ENCODE measurements at regions not wholly inside any gene's neighbourhood (a gene's known extent, or its start where the extent isn't known, plus 50 kb on each side); places are given as distances from the start of the nearest gene placed in this dataset.
"Not testable (repeated sequence)": the region's sequence is repeated elsewhere in the genome, so short reads cannot be mapped to it uniquely, and the experiment has no call there.

- no peak for DNase-seq
Observed at GRCh38 chr2:67318031-67318430, 79.1 kb upstream of the ETAA1 start.

- DNase-seq = no peak
Observed at GRCh38 chr2:67318563-67318962, 78.6 kb upstream of the ETAA1 start.

DNA sequence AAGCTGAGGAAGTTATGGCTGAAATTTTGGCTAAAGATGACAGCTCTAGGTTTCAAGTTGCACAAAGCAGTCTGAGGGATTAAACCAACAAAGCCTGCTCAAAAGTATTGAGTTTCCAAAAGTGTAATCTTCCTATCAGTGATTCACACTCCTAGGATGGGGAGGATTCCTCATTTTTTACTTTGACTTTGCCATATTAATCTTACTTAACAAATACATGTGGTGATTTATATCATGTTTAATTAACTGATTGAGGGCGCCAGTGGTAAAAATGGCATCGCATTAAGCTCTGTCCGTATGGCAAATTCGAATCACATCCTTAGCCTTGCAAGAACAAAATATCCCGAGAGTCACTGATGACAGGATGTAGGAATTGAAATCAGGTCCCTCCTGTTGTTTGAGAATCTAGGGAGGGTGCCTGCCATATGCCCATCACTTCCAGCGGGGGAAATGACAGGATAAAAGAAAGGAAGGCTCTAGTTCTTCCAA lies 78.1 kb upstream of the ETAA1 start:
- no peak for DNase-seq

- DNase-seq = no peak
Observed at GRCh38 chr2:67320861-67321587, 76.1 kb upstream of the ETAA1 start.

DNA sequence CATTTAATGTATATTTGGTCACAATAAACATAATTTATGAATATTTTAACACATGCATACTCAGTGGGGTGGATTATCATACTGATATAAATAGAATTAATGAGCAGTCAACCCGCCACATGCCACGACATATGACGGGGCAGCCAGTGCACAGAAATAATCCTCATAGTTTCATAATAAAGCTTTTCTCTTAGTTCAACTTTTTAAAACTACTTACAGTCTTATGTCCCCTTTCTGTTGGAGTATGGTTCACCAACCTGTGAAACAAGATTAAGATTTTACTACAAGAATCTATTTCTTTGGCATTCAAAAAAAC lies 75.6 kb upstream of the ETAA1 start:
- DNase-seq = peak; percentile 1

DNA sequence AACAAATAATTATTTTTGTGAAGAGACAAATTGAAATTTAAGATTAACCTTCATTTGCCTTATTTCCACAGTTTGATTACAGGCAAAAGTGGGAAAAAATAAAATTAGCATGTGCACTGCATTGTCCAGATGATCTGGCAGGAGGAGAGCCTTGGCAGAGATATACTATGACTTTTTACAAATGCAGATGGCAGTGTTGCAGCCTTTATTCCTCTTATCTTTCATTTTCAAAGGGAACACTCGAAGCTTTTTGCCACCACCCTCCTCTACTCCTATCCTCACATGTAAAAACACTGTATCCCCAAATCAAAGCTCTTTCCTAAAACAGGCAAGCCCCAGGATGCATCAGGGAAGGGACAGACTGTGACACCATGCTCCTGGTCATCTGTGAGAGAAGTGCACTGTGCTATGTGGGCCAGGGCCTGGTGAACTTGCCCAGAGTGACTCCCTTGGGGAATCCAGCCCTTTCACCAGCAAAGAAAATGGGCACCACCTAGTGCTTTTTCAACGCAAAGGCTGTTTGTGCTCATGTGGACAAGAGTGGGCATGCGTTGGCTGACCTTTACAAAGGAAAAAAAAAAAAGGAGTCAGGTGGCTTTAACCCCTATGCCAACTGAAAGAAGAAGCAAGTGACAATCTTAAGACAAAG lies 74.7 kb upstream of the ETAA1 start:
- peak; percentile 18 for DNase-seq

DNA sequence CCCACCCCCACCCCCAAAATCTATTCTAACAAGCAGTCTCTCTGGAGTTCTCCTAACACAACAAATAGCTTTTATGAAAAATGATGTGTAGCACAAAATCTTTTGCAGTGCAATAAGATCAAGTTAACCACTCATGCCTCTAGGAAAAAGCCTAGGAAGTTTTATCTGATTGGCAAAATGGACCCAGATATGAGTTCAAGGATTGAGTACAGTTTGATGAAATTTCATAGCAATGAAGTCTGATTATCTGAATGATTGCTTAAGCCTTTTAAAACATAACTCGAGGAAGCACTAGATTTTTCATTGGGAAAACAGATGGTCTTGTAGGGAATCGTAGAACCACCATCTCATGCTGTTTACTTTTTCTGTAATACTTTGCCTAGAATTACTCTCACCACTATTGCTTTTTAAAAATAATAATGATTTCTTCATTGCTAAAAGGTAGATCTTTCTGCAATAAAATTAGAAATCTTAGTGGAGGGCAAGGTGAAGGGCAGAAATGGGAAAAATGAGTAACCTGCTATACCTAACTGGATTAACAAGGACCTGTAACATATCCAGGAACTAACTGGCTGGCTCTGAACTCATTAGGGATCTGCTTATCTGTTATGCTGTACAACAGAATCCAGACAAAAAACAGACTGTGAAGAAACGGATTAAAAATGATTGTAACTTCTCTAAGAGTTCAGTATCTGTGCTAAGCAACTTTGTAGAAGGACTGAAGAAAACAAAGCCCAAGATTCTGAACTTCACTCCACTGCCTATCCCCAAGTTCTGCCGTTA lies 73.7 kb upstream of the ETAA1 start:
- no peak for DNase-seq

DNA sequence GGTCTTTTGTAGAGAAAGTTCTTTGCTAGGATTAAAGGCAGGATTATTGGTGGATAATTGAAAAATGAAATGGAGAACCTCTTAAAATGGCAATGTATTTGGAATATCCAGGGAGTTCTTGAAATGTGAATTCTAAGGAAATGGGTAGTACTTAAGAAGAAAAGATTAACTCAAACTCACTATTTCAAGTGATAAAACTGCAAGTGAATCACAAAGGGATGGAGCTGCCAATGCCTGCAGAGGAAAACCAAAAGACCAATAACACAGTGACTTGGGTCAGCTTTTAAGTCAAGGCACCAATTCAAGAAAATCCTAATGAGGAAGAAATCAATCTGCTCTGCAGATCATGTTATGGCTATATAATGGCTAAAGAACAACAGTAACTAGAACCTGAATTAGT lies 67.6 kb upstream of the ETAA1 start:
- no peak for DNase-seq

GRCh38 chr2:67329951-67330350 lies 67.2 kb upstream of the ETAA1 start:
- DNase-seq = no peak

- DNase-seq = not testable (repeated sequence)
Observed at GRCh38 chr2:67331419-67332086, 65.6 kb upstream of the ETAA1 start.

GRCh38 chr2:67337903-67338302 lies 59.2 kb upstream of the ETAA1 start:
- DNase-seq = no peak

- no peak for DNase-seq
Observed at GRCh38 chr2:67338601-67339233, 58.4 kb upstream of the ETAA1 start.

DNA sequence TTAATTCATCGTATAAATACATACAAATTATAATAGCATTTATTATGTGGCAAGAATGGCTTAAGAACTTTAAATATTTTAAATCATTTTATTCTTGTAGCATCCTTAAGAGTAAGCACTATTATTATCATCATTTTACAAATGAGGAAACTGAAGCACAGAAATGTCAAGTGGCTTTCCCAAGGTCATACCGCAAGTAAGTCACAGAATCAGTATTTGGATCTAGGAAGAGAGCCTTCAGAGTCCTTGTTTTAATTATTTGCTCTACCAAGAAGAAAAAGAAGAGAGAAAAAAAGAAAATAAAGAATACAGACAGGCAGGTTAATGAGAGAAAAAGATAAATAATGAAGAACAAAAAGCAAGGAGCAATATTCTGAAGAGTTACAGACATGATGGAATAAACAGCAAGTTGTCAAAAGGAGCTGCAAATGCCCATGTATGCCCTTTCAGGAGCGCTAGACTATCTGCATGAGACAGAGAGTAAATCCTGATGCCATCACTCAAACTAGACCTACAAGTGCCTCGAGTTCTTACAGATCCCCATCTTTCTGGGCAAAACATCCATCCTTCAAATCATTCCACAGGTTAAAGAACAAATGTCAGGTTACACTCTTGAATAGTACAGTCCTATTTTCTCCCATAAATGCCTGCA lies 57.8 kb upstream of the ETAA1 start:
- DNase-seq = no peak

DNA sequence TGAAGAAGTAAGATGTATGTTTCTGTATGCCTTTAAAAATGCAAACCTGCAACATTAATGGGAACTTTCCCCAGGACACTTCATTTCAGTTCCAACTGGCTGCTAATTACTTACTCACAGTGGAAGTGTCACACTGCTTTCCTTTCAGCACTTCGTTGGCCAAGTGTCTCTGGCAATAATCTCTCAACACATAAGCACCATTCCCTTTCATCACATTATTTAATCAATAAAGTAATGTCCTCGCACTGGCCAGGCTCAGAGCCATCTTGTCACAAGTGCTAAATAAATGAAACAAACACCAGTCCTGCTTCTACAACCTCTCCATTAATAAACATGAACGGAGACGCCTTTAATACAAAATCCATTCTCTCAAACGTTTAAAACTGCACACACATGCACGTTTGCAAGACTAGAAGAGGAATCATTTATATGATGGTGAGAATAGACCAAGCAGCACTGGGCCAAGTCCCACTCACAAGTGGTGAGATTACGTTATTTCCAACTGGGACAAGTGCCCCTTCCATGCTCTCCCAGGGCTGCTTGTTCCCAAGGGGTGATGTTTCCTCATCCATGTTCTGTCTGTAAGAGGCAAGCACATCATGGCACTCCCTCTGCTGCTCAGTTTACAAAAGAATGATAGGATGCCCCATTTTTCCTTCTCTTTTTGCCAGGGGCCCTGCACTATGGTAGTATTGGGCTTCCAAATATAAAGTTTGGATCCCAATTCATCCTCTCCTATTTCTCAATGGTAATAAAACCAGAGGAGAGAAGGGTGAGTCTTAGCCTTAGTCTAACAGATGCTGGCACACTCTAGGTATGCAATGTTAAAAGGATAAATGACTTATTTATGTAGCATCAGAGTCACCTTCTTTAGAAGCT lies 56.8 kb upstream of the ETAA1 start:
- DNase-seq = no peak

DNA sequence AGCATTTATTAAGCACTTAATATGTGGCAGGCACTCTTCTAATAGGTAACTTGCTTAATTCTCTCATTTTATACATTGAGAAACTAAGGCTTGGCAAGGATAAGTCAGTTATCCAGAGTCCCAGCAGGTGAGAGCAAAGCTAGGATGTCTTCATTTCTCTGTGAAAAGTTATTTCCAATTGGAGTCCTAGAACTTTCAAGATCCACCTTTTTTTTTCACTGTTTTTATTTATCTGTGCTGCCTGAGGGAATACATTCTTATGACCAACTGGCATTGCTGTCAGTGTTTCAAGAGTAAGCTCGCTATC lies 56.2 kb upstream of the ETAA1 start:
- DNase-seq = no peak

- DNase-seq = no peak
Observed at GRCh38 chr2:67341336-67341735, 55.8 kb upstream of the ETAA1 start.

DNA sequence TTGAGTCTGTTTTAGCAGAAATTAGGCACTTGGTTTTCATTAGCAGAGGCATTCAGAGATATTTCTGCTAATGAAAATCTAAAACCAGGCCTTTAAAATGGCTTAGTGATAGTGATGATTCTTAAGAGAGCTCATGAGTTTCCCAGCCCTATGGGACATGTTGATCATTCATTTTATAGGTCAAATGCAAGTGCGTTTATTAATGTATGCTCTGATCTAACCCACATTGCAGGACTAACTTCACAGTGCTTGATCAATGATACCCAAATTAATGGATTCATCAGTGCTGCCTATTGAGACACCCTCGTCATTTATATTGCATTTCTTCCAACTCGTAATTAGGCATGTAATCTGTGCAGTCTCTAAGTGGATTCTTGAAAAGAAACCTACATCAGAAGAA lies 54.7 kb upstream of the ETAA1 start:
- DNase-seq = no peak

DNA sequence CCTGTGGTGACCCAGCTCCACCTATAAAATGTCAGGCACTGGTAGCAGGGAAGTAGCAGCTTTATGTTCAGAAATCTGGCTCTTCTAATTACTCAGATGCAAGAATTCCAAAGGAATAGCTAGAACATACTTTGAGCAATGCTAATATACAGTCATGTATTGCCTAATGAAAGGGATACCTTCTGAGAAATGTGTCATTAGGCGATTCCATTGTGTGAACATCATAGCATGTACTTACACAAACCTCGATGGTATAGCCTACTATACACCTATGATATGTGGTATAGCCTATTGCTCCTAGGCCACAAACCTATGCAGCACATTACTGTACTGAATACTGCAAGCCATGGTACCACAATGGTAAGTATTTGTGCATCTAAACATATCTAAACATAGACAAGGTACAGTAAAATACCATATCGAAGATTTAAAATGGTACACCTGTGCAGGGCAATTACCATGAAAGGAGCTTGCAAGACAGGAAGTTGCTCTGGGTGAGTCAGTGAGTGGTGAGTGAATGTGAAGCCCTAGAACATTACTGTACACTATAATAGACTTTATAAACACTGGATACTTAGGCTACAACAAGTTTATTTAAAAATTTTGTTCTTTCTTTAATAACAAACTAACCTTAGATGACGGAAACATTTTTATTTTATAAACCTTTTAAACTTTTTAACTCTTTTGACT lies 50.3 kb upstream of the ETAA1 start:
- DNase-seq = no peak

Measured in NCI-H1694 (cell line).